Glomerular visceral epithelial cell (primary cell): ENCODE measurements at regions not wholly inside any gene's neighbourhood (a gene's known extent, or its start where the extent isn't known, plus 50 kb on each side); places are given as distances from the start of the nearest gene placed in this dataset.

Experiments used
- DNase-seq: peaks from one replicate; pipeline ENCODE4 v3.0.0-alpha.2; 2016; ENCODE audit errors: extremely low spot score

DNA sequence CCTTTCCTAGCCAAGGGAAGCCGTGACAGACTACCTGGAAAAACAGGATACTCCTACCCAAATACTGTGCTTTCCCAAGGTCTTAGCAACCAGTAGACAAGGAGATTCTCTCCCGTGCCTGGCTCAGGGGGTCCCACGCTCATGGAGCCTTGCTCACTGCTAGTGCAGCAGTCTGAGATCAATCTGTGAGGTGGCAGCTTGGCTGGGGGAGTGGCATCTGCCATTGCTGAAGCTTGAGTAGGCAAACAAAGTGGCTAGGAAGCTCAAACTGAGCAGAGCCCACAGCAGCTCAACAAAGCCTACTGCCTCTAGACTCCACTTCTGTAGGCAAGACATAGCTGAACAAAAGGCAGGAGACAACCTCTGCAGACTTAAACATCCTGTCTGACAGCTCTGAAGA, 177.1 kb downstream of the PARM1 start:
- DNase-seq, result no peak

DNA sequence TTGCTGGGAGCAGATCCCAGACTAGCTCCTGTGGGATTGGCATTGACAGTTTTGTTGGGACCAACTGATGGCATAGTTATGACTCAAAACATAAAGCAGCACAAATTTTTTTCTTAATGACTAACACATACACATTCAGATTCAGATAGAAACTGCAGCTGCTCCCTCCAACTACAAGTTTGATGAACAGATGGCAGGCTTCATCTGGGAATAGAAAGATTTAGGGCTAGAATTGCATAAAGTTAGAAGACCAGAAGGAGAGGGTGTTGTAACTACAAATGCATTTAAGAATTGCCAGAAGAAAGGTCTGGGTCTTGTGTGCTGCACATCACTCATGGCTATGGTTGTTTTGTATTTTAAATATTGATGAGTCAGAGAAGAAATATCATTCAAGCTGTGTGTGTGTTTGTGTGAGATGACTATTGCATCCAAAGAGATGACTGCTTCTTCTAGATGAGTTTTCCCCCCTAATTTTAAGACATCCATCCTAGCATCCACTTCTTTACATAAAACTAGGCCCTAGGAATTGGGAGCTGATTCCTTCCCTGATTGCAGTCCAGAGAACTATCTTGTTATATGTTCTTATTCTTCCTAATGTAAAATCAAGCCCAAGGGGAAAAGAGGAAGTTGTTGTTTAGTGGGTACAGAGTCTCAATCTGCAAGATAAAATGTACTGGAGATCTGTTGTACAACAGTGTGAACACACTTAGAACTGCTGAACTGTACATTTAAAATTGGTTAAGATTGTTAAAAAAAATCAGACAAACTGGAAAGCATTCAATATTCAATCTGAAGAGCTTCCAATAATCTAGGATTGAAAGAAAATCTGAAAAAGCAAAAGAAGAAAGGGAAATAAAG, 175.1 kb downstream of the PARM1 start:
- no peak for DNase-seq

DNA sequence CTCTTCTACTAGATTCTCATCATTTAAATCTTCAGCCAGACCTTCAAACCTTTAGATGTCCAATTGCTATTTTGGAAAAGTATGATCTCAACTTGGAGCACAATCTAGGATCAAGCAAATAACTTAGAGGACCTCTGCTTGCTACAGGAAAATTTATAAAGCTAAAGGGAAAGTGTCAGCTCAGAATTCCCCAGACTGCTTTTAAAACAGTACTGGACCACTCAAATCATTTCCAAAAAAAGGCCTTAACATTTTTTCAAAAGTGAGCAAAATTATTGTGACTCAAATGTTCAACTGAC, 169.8 kb downstream of the PARM1 start:
- DNase-seq, result no peak

GRCh38 chr4:75101906-75102786, 169.2 kb downstream of the PARM1 start:
- no peak for DNase-seq
